ENCODE measurements at regions not wholly inside any gene's neighbourhood (a gene's known extent, or its start where the extent isn't known, plus 50 kb on each side); places are given as distances from the start of the nearest gene placed in this dataset.

- no peak overlapping the region for H3K27ac Mint-ChIP-seq
- no peak overlapping the region for H3K4me3 Mint-ChIP-seq
These were observed 171.5 kb downstream of the FAT3 start for GRCh38 chr11:92396133-92396532.

More at GRCh38 chr11:92396133-92396532, 171.5 kb downstream of the FAT3 start:
- Histone ChIP-seq H3K79me2 (ENCODE audit: insufficient read depth, low read length) (peaks cover 2% of the 10 kb centered on the region; the same call in 1 of the 2 replicates), H2AK5ac (ENCODE audit: insufficient read length, low read length) (no peak overlapping the region), H3K9me3 (ENCODE audit: control insufficient read depth, low read depth, low read length) (no peaks in the 10 kb centered on the region), H3K4me1 (ENCODE audit: insufficient read depth, low read length) (peaks cover 9% of the 10 kb centered on the region; the same call in 1 of the 2 replicates), H3K27me3 (ENCODE audit: insufficient read depth, low read length) (no peaks in the 10 kb centered on the region), H3K9ac (ENCODE audit: extremely low read depth, insufficient read length, low read length) (no peak overlapping the region), H3K23ac (ENCODE audit: insufficient read length, low read depth, low read length) (no peak overlapping the region), H3K79me1 (ENCODE audit: insufficient read depth, low read depth, low read length, poor library complexity, severe bottlenecking) (no peaks in the 10 kb centered on the region), H3K14ac (ENCODE audit: insufficient read depth, low read length) (no peak overlapping the region), H3K18ac (ENCODE audit: insufficient read length, low read depth, low read length) (no peak overlapping the region), H2AFZ (ENCODE audit: low read length) (no peak overlapping the region), H3K56ac (ENCODE audit: insufficient read length, low read depth, low read length) (no peak overlapping the region), H3K23me2 (ENCODE audit: insufficient read length, low read depth, low read length, poor library complexity, severe bottlenecking) (no peaks in the 10 kb centered on the region), H3T11ph (ENCODE audit: low read length) (no peak overlapping the region), H3K4me2 (ENCODE audit: insufficient read depth, insufficient read length, low read length) (no peak overlapping the region), H2BK120ac (ENCODE audit: low read depth, low read length, poor library complexity, severe bottlenecking) (no peak overlapping the region), H2BK15ac (ENCODE audit: low read depth, low read length) (no peak overlapping the region), H2BK12ac (ENCODE audit: insufficient read length, low read depth, low read length) (no peak overlapping the region), H2BK5ac (ENCODE audit: insufficient read length, low read length) (no peak overlapping the region), H4K5ac (ENCODE audit: insufficient read length, low read depth, low read length) (no peak overlapping the region), H3K4ac (ENCODE audit: low read depth, low read length) (no peak overlapping the region), H3K27ac (ENCODE audit: insufficient read length, low read depth, low read length) (no peak overlapping the region), H2BK20ac (ENCODE audit: low read depth, low read length, poor library complexity, severe bottlenecking) (no peak overlapping the region), H4K8ac (replicated peaks; ENCODE audit: insufficient read length, low read depth, low read length) (no peak overlapping the region), H4K20me1 (ENCODE audit: control insufficient read depth, insufficient read depth, insufficient read length) (no peaks in the 10 kb centered on the region), H4K91ac (ENCODE audit: insufficient read length, low read depth, low read length) (no peak overlapping the region)
- peaks cover 22 to 28% of the 10 kb centered on the region in 2 experiments for H3K4me1 Mint-ChIP-seq
- no peaks in the 10 kb centered on the region for H3K9me3 Mint-ChIP-seq
- H3K36me3 Mint-ChIP-seq (ENCODE audit: insufficient read depth in 1 of 3, low read depth in 3 of 3): no peaks in the 10 kb centered on the region
- TF ChIP-seq CTCF (conservative IDR thresholded peaks at IDR 0.05): no peak
- H3K27me3 Mint-ChIP-seq (ENCODE audit: low read depth): no peaks in the 10 kb centered on the region
- no peak for DNase-seq
- no CpG with 5 or more reads among the region's 1 CpG for WGBS (ENCODE audit: extremely low coverage, insufficient read length, low lambda C conversion rate)
